ENCODE measurements at regions not wholly inside any gene's neighbourhood (a gene's known extent, or its start where the extent isn't known, plus 50 kb on each side); places are given as distances from the start of the nearest gene placed in this dataset.
"Not testable (repeated sequence)": the region's sequence is repeated elsewhere in the genome, so short reads cannot be mapped to it uniquely, and the experiment has no call there.

GRCh38 chr7:91789086-91789485, 91.4 kb downstream of the MTERF1 start:
- DNase-seq, result no peak
- intact Hi-C loops (cut with DNase I), result loop anchor here in 5 of 10 donors (5.0 to 10.0 kb wide), 3 partner anchors 504 to 707 kb away; no protein-coding TSS in a partner anchor
- TF ChIP-seq POLR2A (IDR thresholded peaks at IDR 0.05), result no peak
- TF ChIP-seq CTCF (IDR thresholded peaks at IDR 0.05), result no peak
- no peak for ATAC-seq
- Histone ChIP-seq H3K4me3 (no peak overlapping the region), H3K27me3 (no peaks in the 10 kb centered on the region), H3K27ac (no peak overlapping the region), H3K9me3 (peaks cover 0 to 13% (median 0%) of the 10 kb centered on the region in 12 donors), H3K36me3 (no peaks in the 10 kb centered on the region), H3K4me1 (no peaks in the 10 kb centered on the region)
- 91 to 93% (median 92%) methylated on average over 2 of the region's 2 CpGs for WGBS, 4 donors

GRCh38 chr7:91789558-91789957, 90.9 kb downstream of the MTERF1 start:
- TF ChIP-seq POLR2A (IDR thresholded peaks at IDR 0.05) (no peak), CTCF (IDR thresholded peaks at IDR 0.05) (no peak)
- no peaks in the 10 kb centered on the region for H3K27me3 ChIP-seq
- H3K4me1 ChIP-seq, result no peaks in the 10 kb centered on the region
- H3K9me3 ChIP-seq, result peaks cover 0 to 16% (median 0%) of the 10 kb centered on the region in 12 donors
- no peak overlapping the region for H3K27ac ChIP-seq
- H3K4me3 ChIP-seq, result no peak overlapping the region
- intact Hi-C loops (cut with DNase I), result loop anchor here in 5 of 10 donors (5.0 to 10.0 kb wide), 3 partner anchors 505 to 707 kb away; no protein-coding TSS in a partner anchor
- DNase-seq (no peak), ATAC-seq (no peak)
- 78 to 90% (median 87%) methylated on average over 1 of the region's 1 CpG for WGBS, 4 donors
- H3K36me3 ChIP-seq, result no peaks in the 10 kb centered on the region

- H3K27me3 ChIP-seq; H3K27ac ChIP-seq; H3K4me3 ChIP-seq; H3K36me3 ChIP-seq; intact Hi-C loops (cut with DNase I); H3K4me1 ChIP-seq; DNase-seq; ATAC-seq: not testable (repeated sequence)
- 94 to 96% (median 95%) methylated on average over 9 to 10 of the region's 10 CpGs for WGBS, 4 donors
- peaks cover 0 to 16% (median 0%) of the 10 kb centered on the region in 12 donors for H3K9me3 ChIP-seq
These were observed 89.9 kb downstream of the MTERF1 start for GRCh38 chr7:91790646-91791045.

GRCh38 chr7:91796122-91796521, 84.4 kb downstream of the MTERF1 start:
- DNase-seq, result no peak
- Histone ChIP-seq H3K4me3 (no peak overlapping the region), H3K9me3 (peaks cover 0 to 16% (median 0%) of the 10 kb centered on the region in 12 donors), H3K4me1 (peaks cover 0 to 9% (median 0%) of the 10 kb centered on the region in 12 donors), H3K27ac (no peak overlapping the region), H3K27me3 (no peaks in the 10 kb centered on the region), H3K36me3 (no peaks in the 10 kb centered on the region)
- no peak for ATAC-seq
- TF ChIP-seq POLR2A (IDR thresholded peaks at IDR 0.05) (no peak), CTCF (IDR thresholded peaks at IDR 0.05) (no peak)
- intact Hi-C loops (cut with DNase I), result no loop called here
- WGBS, 4 donors, result 87 to 92% (median 90%) methylated on average over 3 of the region's 3 CpGs

GRCh38 chr7:91798425-91798824, 82.1 kb downstream of the MTERF1 start:
- TF ChIP-seq POLR2A (IDR thresholded peaks at IDR 0.05) (no peak), CTCF (IDR thresholded peaks at IDR 0.05) (no peak)
- H3K4me3 ChIP-seq, result no peak overlapping the region
- 94 to 96% (median 94%) methylated on average over 3 of the region's 3 CpGs for WGBS, 4 donors
- peaks cover 0 to 9% (median 0%) of the 10 kb centered on the region in 12 donors for H3K4me1 ChIP-seq
- no peak for ATAC-seq
- no peak for DNase-seq
- no peak overlapping the region for H3K27ac ChIP-seq
- intact Hi-C loops (cut with DNase I), result no loop called here
- H3K27me3 ChIP-seq, result no peaks in the 10 kb centered on the region
- no peaks in the 10 kb centered on the region for H3K36me3 ChIP-seq
- H3K9me3 ChIP-seq, result peaks cover 0 to 10% (median 0%) of the 10 kb centered on the region in 12 donors
